HepG2 (cell line): ENCODE measurements at regions not wholly inside any gene's neighbourhood (a gene's known extent, or its start where the extent isn't known, plus 50 kb on each side); places are given as distances from the start of the nearest gene placed in this dataset.
"Not testable (repeated sequence)": the region's sequence is repeated elsewhere in the genome, so short reads cannot be mapped to it uniquely, and the experiment has no call there.

ENCODE experiments used
- ATAC-seq: fragments of 200-7000 bp; cut with Tn5 transposase; 3 replicates; pipeline ENCODE4 v1.9.1; 2020; ENCODE audit warnings: mild to moderate bottlenecking, moderate library complexity
- BruUV-seq: library from RNA; stranded (reverse); fragments of 400-500 nt; replicated peaks from 2 replicates; lab custom pipeline; 2021; lab: Mats Ljungman, UMichigan
- CTCF ChIA-PET: fragments of 300-600 bp; formaldehyde crosslinking; extraction: SDS; loops from one replicate; lab custom pipeline; 2021; ENCODE audit warnings: low total read pairs, inconsistent platforms, low intra/inter-chr PET ratio; lab: Yijun Ruan, JAX
- POLR2A ChIA-PET: fragments of 350-600 bp; sonication (Branson Sonifier 250); formaldehyde crosslinking; loops from one replicate; lab custom pipeline; 2020; ENCODE audit warnings: antibody characterized with exemption, inconsistent platforms; lab: Yijun Ruan, JAX
- DNase-seq: peaks from one replicate; pipeline ENCODE4 v3.0.0-alpha.2; 2015; ENCODE audit warnings: low spot score
- FAIRE-seq: peaks from 3 replicates; lab custom pipeline; 2011; peaks lifted over from hg19 to GRCh38; lab: Jason Lieb, UNC
- H2AFZ ChIP-seq: one replicate; pipeline ENCODE4 v1.6.1; 2011; ENCODE audit warnings: low read length, inconsistent platforms
- H3K27ac ChIP-seq: fragments of 300-600 bp; 3 replicates; pipeline ENCODE4 v1.8.0; 2011; ENCODE audit warnings: mixed run types, mild to moderate bottlenecking, mixed read lengths, low read length, inconsistent platforms; ENCODE audit not compliant: insufficient read depth; ENCODE audit errors: extremely low read length
- H3K27me3 ChIP-seq, 2 experiments: fragments of 200-600 bp in 1 of 2; 2 replicates in 1 of 2; 3 replicates in 1 of 2; pipeline versions ENCODE4 v1.6.0 to v1.8.0; 2011; ENCODE audit warnings: low read length in 2 of 2, mild to moderate bottlenecking in 2 of 2, moderate library complexity in 2 of 2, inconsistent platforms in 1 of 2; ENCODE audit not compliant: insufficient read depth in 2 of 2, control insufficient read depth in 1 of 2
- H3K36me3 ChIP-seq, 2 experiments: fragments of 200-600 bp in 1 of 2; replicated peaks in 1 of 2; 2 replicates in 1 of 2; 3 replicates in 1 of 2; pipeline versions ENCODE4 v1.5.1 to v1.8.0; 2011; ENCODE audit warnings: low read length in 2 of 2, inconsistent platforms in 1 of 2; ENCODE audit not compliant: insufficient read depth in 2 of 2, control insufficient read depth in 1 of 2
- H3K4me1 ChIP-seq: 2 replicates; pipeline ENCODE4 v1.5.1; 2012; ENCODE audit warnings: low read length, inconsistent platforms; ENCODE audit not compliant: insufficient read depth
- H3K4me2 ChIP-seq: 2 replicates; pipeline ENCODE4 v1.6.0; 2011; ENCODE audit warnings: low read depth, low read length, inconsistent platforms
- H3K4me3 ChIP-seq, 3 experiments: fragments of 200-600 bp in 1 of 3; sonication (generic), shearing (Covaris generic) in 1 of 3; replicated peaks in 1 of 3; 2 replicates each; pipeline ENCODE4 v1.5.1; 2011 to 2016; ENCODE audit warnings: low read length in 3 of 3, inconsistent platforms in 2 of 3, low read depth in 2 of 3, mild to moderate bottlenecking in 2 of 3, control low read depth in 1 of 3, mixed read lengths in 1 of 3; ENCODE audit not compliant: insufficient read depth in 1 of 3
- H3K79me2 ChIP-seq: one replicate; pipeline ENCODE4 v1.6.1; 2011; ENCODE audit warnings: low read length, inconsistent platforms; ENCODE audit not compliant: insufficient read depth
- H3K9ac ChIP-seq: 2 replicates; pipeline ENCODE4 v1.6.0; 2011; ENCODE audit warnings: mild to moderate bottlenecking, low read depth, low read length, inconsistent platforms; ENCODE audit not compliant: insufficient read depth
- H3K9me3 ChIP-seq: 2 replicates; pipeline ENCODE4 v1.5.1; 2012; ENCODE audit warnings: mild to moderate bottlenecking, low read length
- H4K20me1 ChIP-seq: 2 replicates; pipeline ENCODE4 v1.6.0; 2011; ENCODE audit warnings: inconsistent platforms, mild to moderate bottlenecking, low read length, moderate library complexity; ENCODE audit not compliant: insufficient read depth
- JUN ChIP-seq: sonication (generic); formaldehyde crosslinking; IDR thresholded peaks from 2 replicates; pipeline ENCODE4 v1.4.0; 2020; ENCODE audit warnings: mild to moderate bottlenecking, missing genetic modification reagents
- POLR2A ChIP-seq, 2 experiments: IDR thresholded peaks; 2 replicates each; pipeline ENCODE4 v1.6.1; 2011; ENCODE audit warnings: low read depth in 2 of 2, low read length in 2 of 2, mild to moderate bottlenecking in 1 of 2, moderate library complexity in 1 of 2; ENCODE audit not compliant: insufficient read depth in 1 of 2
- RBM22 ChIP-seq: fragments of 200-400 bp; formaldehyde crosslinking; optimal IDR thresholded peaks from 2 replicates; pipeline ENCODE3; 2017; ENCODE audit warnings: mild to moderate bottlenecking, low read length, moderate library complexity
- SMYD3 ChIP-seq: sonication (generic); formaldehyde crosslinking; IDR thresholded peaks from 2 replicates; pipeline ENCODE4 v1.8.1; 2023; ENCODE audit warnings: mild to moderate bottlenecking, missing genetic modification reagents
- SPEN ChIP-seq: sonication (generic); formaldehyde crosslinking; IDR thresholded peaks from 2 replicates; pipeline ENCODE4 v1.5.1; 2020; ENCODE audit warnings: low read depth, mild to moderate bottlenecking, missing genetic modification reagents
- THAP8 ChIP-seq: sonication (generic); formaldehyde crosslinking; IDR thresholded peaks from 2 replicates; pipeline ENCODE4 v1.5.1; 2020; ENCODE audit warnings: missing genetic modification reagents, mild to moderate bottlenecking, borderline replicate concordance
- ZFP36 ChIP-seq: fragments of 150-350 bp; IDR thresholded peaks from 2 replicates; pipeline ENCODE4 v1.6.1; 2018; ENCODE audit warnings: borderline replicate concordance, low read length, low read depth; ENCODE audit not compliant: partially characterized antibody
- ZMYM3 ChIP-seq: sonication (generic); formaldehyde crosslinking; IDR thresholded peaks from 2 replicates; pipeline ENCODE4 v1.5.1; 2020; ENCODE audit warnings: mild to moderate bottlenecking, missing genetic modification reagents
- ZNF17 ChIP-seq: sonication (generic); formaldehyde crosslinking; IDR thresholded peaks from 2 replicates; pipeline ENCODE4 v1.5.0; 2020; ENCODE audit warnings: mild to moderate bottlenecking, missing genetic modification reagents
- ZNF260 ChIP-seq: sonication (generic); formaldehyde crosslinking; IDR thresholded peaks from 2 replicates; pipeline ENCODE4 v1.4.0; 2020; ENCODE audit warnings: missing genetic modification reagents, low read depth, mild to moderate bottlenecking, borderline replicate concordance
- ZNF292 ChIP-seq: sonication (generic); formaldehyde crosslinking; IDR thresholded peaks from 2 replicates; pipeline ENCODE4 v1.8.1; 2022; ENCODE audit warnings: mild to moderate bottlenecking, low read depth, missing genetic modification reagents, borderline replicate concordance
- ZNF296 ChIP-seq: sonication (generic); formaldehyde crosslinking; conservative IDR thresholded peaks from 2 replicates; pipeline ENCODE4 v1.5.0; 2020; ENCODE audit warnings: mild to moderate bottlenecking, missing genetic modification reagents
- ZNF34 ChIP-seq: sonication (generic); formaldehyde crosslinking; IDR thresholded peaks from 2 replicates; pipeline ENCODE4 v1.4.0; 2020; ENCODE audit warnings: mild to moderate bottlenecking, missing genetic modification reagents, borderline replicate concordance
- ZNF780A ChIP-seq: sonication (generic); formaldehyde crosslinking; IDR thresholded peaks from 2 replicates; pipeline ENCODE4 v1.8.0; 2022; ENCODE audit warnings: mild to moderate bottlenecking, missing genetic modification reagents, moderate library complexity
- WGBS: methylation state at CpG from one replicate; pipeline ENCODE4 v1.1.6; 2017; ENCODE audit warnings: low lambda C conversion rate; 5-methylcytosine and 5-hydroxymethylcytosine counted together
- in situ Hi-C: cut with HindIII; loops from 2 replicates; pipeline ENCODE4 v1.10.0; 2017; ENCODE audit warnings: low pct_unique_long_range_greater_than_20kb; ENCODE audit not compliant: extremely low pct_ligation_motif_present
- intact Hi-C: fragments of 100-400 bp; cut with micrococcal nuclease; formaldehyde crosslinking; loops from one replicate; pipeline ENCODE4 v1.10.0; 2022; ENCODE audit not compliant: unreplicated experiment
- TF ChIP-seq, protein P1 (sequence below): sonication (generic); formaldehyde crosslinking; IDR thresholded peaks from 2 replicates; pipeline ENCODE4 v1.9.0; 2021; ENCODE audit warnings: missing genetic modification reagents, mild to moderate bottlenecking, borderline replicate concordance
- TF ChIP-seq, protein P2 (sequence below): IDR thresholded peaks from 2 replicates; pipeline ENCODE4 v1.6.1; 2016; ENCODE audit warnings: missing compliant biosample characterization, missing genetic modification reagents, borderline replicate concordance

- not testable (repeated sequence) for ATAC-seq, DNase-seq
Measured at GRCh38 chr2:242018416-242018815, 148.9 kb downstream of the RTP5 start.

GRCh38 chr2:242019344-242019743 lies 149.8 kb downstream of the RTP5 start:
- POLR2A ChIA-PET, result no interaction called here
- Histone ChIP-seq H4K20me1 (no peaks in the 10 kb centered on the region), H3K4me3 (no peak overlapping the region), H2AFZ (no peak overlapping the region), H3K4me2 (no peak overlapping the region), H3K9ac (no peak overlapping the region), H3K36me3 (no peaks in the 10 kb centered on the region), H3K27me3 (peaks cover 3 to 63% of the 10 kb centered on the region in 2 experiments; a peak in 3 of 5 replicates), H3K79me2 (no peaks in the 10 kb centered on the region), H3K4me1 (peaks cover 30% of the 10 kb centered on the region), H3K27ac (no peak overlapping the region), H3K9me3 (no peaks in the 10 kb centered on the region)
- FAIRE-seq (no peak), ATAC-seq (no peak; the same call in 2 of the 3 replicates), DNase-seq (no peak)
- no peak for TF ChIP-seq POLR2A (IDR thresholded peaks at IDR 0.05; ENCODE audit: insufficient read depth in 1 of 2, low read depth in 2 of 2, low read length in 2 of 2)
- TF ChIP-seq ZNF296 (CRISPR knock-in tag), result no peak
- no peak for TF ChIP-seq RBM22
- TF ChIP-seq SPEN (CRISPR knock-in tag), result no peak
- TF ChIP-seq ZNF17 (CRISPR knock-in tag), result no peak
- no peak for TF ChIP-seq ZNF292
- no peak for TF ChIP-seq ZNF260
- TF ChIP-seq THAP8 (CRISPR knock-in tag), result no peak
- TF ChIP-seq ZFP36, result no peak
- TF ChIP-seq SMYD3 (CRISPR knock-in tag), result no peak
- TF ChIP-seq ZNF780A, result no peak
- TF ChIP-seq ZNF34 (CRISPR knock-in tag), result no peak
- TF ChIP-seq ZMYM3 (CRISPR knock-in tag), result no peak
- no peak for TF ChIP-seq JUN (CRISPR knock-in tag)
- TF ChIP-seq, protein P1, sequence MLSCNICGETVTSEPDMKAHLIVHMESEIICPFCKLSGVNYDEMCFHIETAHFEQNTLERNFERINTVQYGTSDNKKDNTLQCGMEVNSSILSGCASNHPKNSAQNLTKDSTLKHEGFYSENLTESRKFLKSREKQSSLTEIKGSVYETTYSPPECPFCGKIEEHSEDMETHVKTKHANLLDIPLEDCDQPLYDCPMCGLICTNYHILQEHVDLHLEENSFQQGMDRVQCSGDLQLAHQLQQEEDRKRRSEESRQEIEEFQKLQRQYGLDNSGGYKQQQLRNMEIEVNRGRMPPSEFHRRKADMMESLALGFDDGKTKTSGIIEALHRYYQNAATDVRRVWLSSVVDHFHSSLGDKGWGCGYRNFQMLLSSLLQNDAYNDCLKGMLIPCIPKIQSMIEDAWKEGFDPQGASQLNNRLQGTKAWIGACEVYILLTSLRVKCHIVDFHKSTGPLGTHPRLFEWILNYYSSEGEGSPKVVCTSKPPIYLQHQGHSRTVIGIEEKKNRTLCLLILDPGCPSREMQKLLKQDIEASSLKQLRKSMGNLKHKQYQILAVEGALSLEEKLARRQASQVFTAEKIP (CRISPR knock-in tag), result no peak
- TF ChIP-seq, protein P2, sequence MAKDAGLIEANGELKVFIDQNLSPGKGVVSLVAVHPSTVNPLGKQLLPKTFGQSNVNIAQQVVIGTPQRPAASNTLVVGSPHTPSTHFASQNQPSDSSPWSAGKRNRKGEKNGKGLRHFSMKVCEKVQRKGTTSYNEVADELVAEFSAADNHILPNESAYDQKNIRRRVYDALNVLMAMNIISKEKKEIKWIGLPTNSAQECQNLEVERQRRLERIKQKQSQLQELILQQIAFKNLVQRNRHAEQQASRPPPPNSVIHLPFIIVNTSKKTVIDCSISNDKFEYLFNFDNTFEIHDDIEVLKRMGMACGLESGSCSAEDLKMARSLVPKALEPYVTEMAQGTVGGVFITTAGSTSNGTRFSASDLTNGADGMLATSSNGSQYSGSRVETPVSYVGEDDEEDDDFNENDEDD (CRISPR knock-in tag), result no peak
- BruUV-seq, result no TSS peak
- WGBS, result 34% methylated on average over 11 of the region's 11 CpGs
- CTCF ChIA-PET, result no interaction called here
- intact Hi-C loops, result no loop called here
- in situ Hi-C loops, result no loop called here

More at GRCh38 chr2:242018416-242018815, 148.9 kb downstream of the RTP5 start:
- FAIRE-seq, H3K4me3 ChIP-seq, intact Hi-C loops, H3K4me2 ChIP-seq, H3K36me3 ChIP-seq, H3K79me2 ChIP-seq, in situ Hi-C loops, H3K9me3 ChIP-seq, H3K9ac ChIP-seq, H3K27ac ChIP-seq, H4K20me1 ChIP-seq, POLR2A ChIA-PET, CTCF ChIA-PET, H2AFZ ChIP-seq, BruUV-seq: not testable (repeated sequence)
- Histone ChIP-seq H3K27me3 (peaks cover 3 to 65% of the 10 kb centered on the region in 2 experiments; a peak in 4 of 5 replicates), H3K4me1 (peaks cover 21% of the 10 kb centered on the region)
- WGBS, result 58% methylated on average over 8 of the region's 10 CpGs
